DOHH2 (cell line): ENCODE measurements at regions not wholly inside any gene's neighbourhood (a gene's known extent, or its start where the extent isn't known, plus 50 kb on each side); places are given as distances from the start of the nearest gene placed in this dataset.

Experiments used
- H3F3A ChIP-seq: fragments of 200-600 bp; sonication (generic), shearing (Covaris generic); 2 replicates; pipeline ENCODE4 v1.6.0; 2016; ENCODE audit warnings: antibody characterized with exemption, mild to moderate bottlenecking; ENCODE audit not compliant: control insufficient read depth, insufficient read depth
- H3K27ac ChIP-seq: fragments of 200-600 bp; sonication (generic); 2 replicates; pipeline ENCODE4 v1.5.1; 2014; ENCODE audit warnings: low read depth, mild to moderate bottlenecking, low read length, moderate library complexity
- H3K27me3 ChIP-seq: fragments of 200-600 bp; sonication (generic); 2 replicates; pipeline ENCODE4 v1.6.1; 2014; ENCODE audit warnings: mild to moderate bottlenecking, low read length, mixed read lengths; ENCODE audit not compliant: control insufficient read depth
- H3K36me3 ChIP-seq: fragments of 200-600 bp; sonication (generic); 2 replicates; pipeline ENCODE4 v1.6.1; 2014; ENCODE audit warnings: mild to moderate bottlenecking, low read length, moderate library complexity, mixed read lengths; ENCODE audit not compliant: control insufficient read depth
- H3K4me1 ChIP-seq: fragments of 200-600 bp; sonication (generic); 2 replicates; pipeline ENCODE4 v1.6.1; 2014; ENCODE audit warnings: mild to moderate bottlenecking, low read length, mixed read lengths; ENCODE audit not compliant: control insufficient read depth
- H3K4me2 ChIP-seq: fragments of 200-600 bp; sonication (generic); 2 replicates; pipeline ENCODE4 v1.6.0; 2014; ENCODE audit warnings: mild to moderate bottlenecking, low read length, moderate library complexity
- H3K4me3 ChIP-seq: fragments of 200-600 bp; sonication (generic); 2 replicates; pipeline ENCODE4 v1.5.1; 2014; ENCODE audit warnings: mild to moderate bottlenecking, low read length, mixed read lengths
- H3K79me2 ChIP-seq: fragments of 200-600 bp; sonication (generic); 2 replicates; pipeline ENCODE4 v1.6.1; 2014; ENCODE audit warnings: mild to moderate bottlenecking, low read length, mixed read lengths; ENCODE audit not compliant: control insufficient read depth
- H3K9me2 ChIP-seq: fragments of 200-600 bp; sonication (generic); replicated peaks from 2 replicates; pipeline ENCODE4 v1.6.1; 2014; ENCODE audit warnings: mild to moderate bottlenecking, low read length, mixed read lengths; ENCODE audit not compliant: control insufficient read depth
- H3K9me3 ChIP-seq: fragments of 200-600 bp; sonication (generic); 2 replicates; pipeline ENCODE4 v1.6.1; 2014; ENCODE audit warnings: antibody characterized with exemption, low read length, mixed read lengths; ENCODE audit not compliant: control insufficient read depth, insufficient read depth
- H4K20me1 ChIP-seq: fragments of 200-600 bp; sonication (generic); 2 replicates; pipeline ENCODE4 v1.6.0; 2014; ENCODE audit warnings: low read depth, mild to moderate bottlenecking, antibody characterized with exemption, low read length, moderate library complexity; ENCODE audit not compliant: control insufficient read depth, insufficient read depth
- CTCF ChIP-seq: fragments of 200-600 bp; sonication (generic); IDR thresholded peaks from one replicate; pipeline ENCODE4 v1.5.1; 2014; ENCODE audit warnings: antibody characterized with exemption, mild to moderate bottlenecking, low read depth, low read length; ENCODE audit not compliant: poor library complexity, severe bottlenecking
- EZH2phosphoT487 ChIP-seq: fragments of 200-600 bp; sonication (generic); IDR thresholded peaks from 2 replicates; pipeline ENCODE4 v1.6.1; 2017; ENCODE audit warnings: borderline replicate concordance, mild to moderate bottlenecking, antibody characterized with exemption, low read length, moderate library complexity, mixed read lengths

DNA sequence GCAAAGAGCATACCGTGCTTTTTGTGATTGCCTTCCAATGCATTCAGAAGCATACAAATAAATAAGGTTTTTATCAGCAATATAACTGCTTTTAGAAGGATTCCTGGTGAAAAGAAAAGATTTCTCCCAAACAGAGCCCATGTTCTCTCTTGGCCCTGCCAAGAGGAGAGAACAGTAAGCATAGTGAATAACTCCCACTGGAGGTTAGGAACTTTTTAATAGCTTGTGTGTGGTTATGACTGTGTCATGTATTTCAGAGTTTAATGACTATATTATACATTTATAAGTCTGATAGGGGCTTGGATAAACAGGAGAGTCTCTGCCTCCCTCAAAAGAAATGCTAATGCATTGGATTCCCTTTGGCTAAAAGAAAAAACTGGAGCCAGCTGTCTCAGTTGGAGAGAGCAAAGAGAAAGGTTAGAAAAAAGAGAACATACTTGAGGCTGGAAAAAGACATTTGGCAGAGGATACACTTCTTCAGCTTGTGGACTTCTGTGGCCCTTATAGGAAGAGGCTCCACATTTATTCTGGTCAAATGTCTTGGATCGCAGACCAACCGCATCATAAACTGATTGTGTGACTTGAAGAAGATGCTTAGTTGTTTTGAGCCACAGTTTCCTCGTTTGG is 63.0 kb upstream of the SPRED2 start:
- Histone ChIP-seq H3K4me3 (no peak overlapping the region), H3K27ac (no peak overlapping the region), H3K36me3 (no peaks in the 10 kb centered on the region), H3F3A (no peaks in the 10 kb centered on the region), H3K27me3 (peaks cover 3% of the 10 kb centered on the region; the same call in 1 of the 2 replicates), H3K4me2 (no peak overlapping the region), H3K4me1 (no peaks in the 10 kb centered on the region), H3K9me2 (no peaks in the 10 kb centered on the region), H4K20me1 (no peaks in the 10 kb centered on the region), H3K79me2 (no peaks in the 10 kb centered on the region), H3K9me3 (no peaks in the 10 kb centered on the region)
- no peak for TF ChIP-seq EZH2phosphoT487
- TF ChIP-seq CTCF, result no peak

DNA sequence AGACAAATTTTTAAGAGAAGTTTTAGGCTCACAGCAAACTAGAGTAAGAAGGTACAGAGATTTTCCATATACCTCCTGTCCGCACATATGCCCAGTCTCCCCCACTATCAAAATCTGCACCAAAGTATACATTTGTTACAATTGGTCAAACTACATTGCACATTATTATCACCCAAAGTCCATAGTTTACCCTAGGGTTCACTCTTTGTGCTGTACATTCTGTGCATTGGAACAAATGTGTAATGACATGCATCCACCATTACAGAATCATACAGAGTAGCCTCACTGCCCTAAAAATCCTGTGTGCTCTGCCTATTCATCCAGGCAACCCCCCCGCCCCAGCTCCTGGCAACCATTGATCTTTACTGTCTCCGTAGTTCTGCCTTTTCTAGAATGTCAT is 61.7 kb upstream of the SPRED2 start:
- no peaks in the 10 kb centered on the region for H4K20me1 ChIP-seq
- no peak overlapping the region for H3K4me2 ChIP-seq
- H3K79me2 ChIP-seq, result no peaks in the 10 kb centered on the region
- H3K4me3 ChIP-seq, result no peak overlapping the region
- no peaks in the 10 kb centered on the region for H3K36me3 ChIP-seq
- H3K9me3 ChIP-seq, result no peaks in the 10 kb centered on the region
- H3K27ac ChIP-seq, result no peak overlapping the region
- H3F3A ChIP-seq, result no peaks in the 10 kb centered on the region
- no peaks in the 10 kb centered on the region for H3K9me2 ChIP-seq
- no peaks in the 10 kb centered on the region for H3K4me1 ChIP-seq
- TF ChIP-seq EZH2phosphoT487 (no peak), CTCF (no peak)
- H3K27me3 ChIP-seq, result peaks cover 3% of the 10 kb centered on the region; the same call in 1 of the 2 replicates

- Histone ChIP-seq H3K4me2 (no peak overlapping the region), H3K9me2 (no peaks in the 10 kb centered on the region), H3K9me3 (no peaks in the 10 kb centered on the region), H3F3A (no peaks in the 10 kb centered on the region), H3K27ac (no peak overlapping the region), H3K4me1 (no peaks in the 10 kb centered on the region), H3K4me3 (no peak overlapping the region), H3K79me2 (no peaks in the 10 kb centered on the region), H4K20me1 (no peaks in the 10 kb centered on the region), H3K36me3 (no peaks in the 10 kb centered on the region), H3K27me3 (peaks cover 3% of the 10 kb centered on the region; the same call in 1 of the 2 replicates)
- TF ChIP-seq CTCF, result no peak
- TF ChIP-seq EZH2phosphoT487, result no peak
These were observed 59.0 kb upstream of the SPRED2 start for GRCh38 chr2:65491381-65491905.
